ENCODE measurements at regions not wholly inside any gene's neighbourhood (a gene's known extent, or its start where the extent isn't known, plus 50 kb on each side); places are given as distances from the start of the nearest gene placed in this dataset.

- Histone ChIP-seq H3K36me3 (ENCODE audit: low read length) (no peaks in the 10 kb centered on the region), H3K9ac (ENCODE audit: low read length) (no peak overlapping the region), H4K20me1 (ENCODE audit: low read depth, low read length) (no peaks in the 10 kb centered on the region), H3K27ac (ENCODE audit: low read depth, low read length) (no peak overlapping the region), H2AFZ (ENCODE audit: low read depth, low read length, severe bottlenecking) (no peak overlapping the region), H3K9me3 (ENCODE audit: insufficient read depth, low read length) (no peaks in the 10 kb centered on the region), H3K4me3 (ENCODE audit: insufficient read depth, low read length, poor library complexity, severe bottlenecking) (no peak overlapping the region), H3K27me3 (ENCODE audit: low read length) (no peaks in the 10 kb centered on the region), H3K9me2 (replicated peaks; ENCODE audit: insufficient read depth, low read length) (no peaks in the 10 kb centered on the region), H3K79me2 (ENCODE audit: insufficient read depth, low read length) (no peaks in the 10 kb centered on the region), H3F3A (ENCODE audit: insufficient read depth) (no peaks in the 10 kb centered on the region), H3K4me2 (ENCODE audit: low read depth, low read length, poor library complexity, severe bottlenecking) (no peak overlapping the region)
- TF ChIP-seq EZH2phosphoT487 (conservative IDR thresholded peaks at IDR 0.05; ENCODE audit: low read length) = no peak
- TF ChIP-seq, protein P1, sequence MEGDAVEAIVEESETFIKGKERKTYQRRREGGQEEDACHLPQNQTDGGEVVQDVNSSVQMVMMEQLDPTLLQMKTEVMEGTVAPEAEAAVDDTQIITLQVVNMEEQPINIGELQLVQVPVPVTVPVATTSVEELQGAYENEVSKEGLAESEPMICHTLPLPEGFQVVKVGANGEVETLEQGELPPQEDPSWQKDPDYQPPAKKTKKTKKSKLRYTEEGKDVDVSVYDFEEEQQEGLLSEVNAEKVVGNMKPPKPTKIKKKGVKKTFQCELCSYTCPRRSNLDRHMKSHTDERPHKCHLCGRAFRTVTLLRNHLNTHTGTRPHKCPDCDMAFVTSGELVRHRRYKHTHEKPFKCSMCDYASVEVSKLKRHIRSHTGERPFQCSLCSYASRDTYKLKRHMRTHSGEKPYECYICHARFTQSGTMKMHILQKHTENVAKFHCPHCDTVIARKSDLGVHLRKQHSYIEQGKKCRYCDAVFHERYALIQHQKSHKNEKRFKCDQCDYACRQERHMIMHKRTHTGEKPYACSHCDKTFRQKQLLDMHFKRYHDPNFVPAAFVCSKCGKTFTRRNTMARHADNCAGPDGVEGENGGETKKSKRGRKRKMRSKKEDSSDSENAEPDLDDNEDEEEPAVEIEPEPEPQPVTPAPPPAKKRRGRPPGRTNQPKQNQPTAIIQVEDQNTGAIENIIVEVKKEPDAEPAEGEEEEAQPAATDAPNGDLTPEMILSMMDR (IDR thresholded peaks at IDR 0.05; ENCODE audit: insufficient read depth, low read length, poor library complexity, severe bottlenecking) = no peak
Observed at GRCh38 chr20:22775671-22776139, 191.3 kb upstream of the FOXA2 start.

DNA sequence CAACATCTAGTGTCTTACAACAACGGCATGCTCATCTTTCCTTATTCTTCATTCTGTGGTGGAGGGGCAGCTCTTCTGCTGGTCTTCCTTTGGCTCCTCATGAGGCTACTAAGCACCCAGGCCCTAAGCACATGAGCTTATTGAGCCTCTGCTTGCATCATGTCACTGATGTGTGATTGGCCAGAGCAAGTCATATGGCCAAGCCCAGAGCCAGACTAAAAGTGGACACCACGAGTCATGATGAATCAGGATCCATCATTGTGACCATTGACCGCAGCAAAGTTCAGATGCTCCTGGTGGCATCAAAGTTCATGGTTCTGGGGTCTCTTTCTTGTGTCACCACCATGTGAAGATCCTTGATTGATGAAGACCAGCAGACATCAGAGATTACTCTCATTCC, 192.0 kb upstream of the FOXA2 start:
- Histone ChIP-seq H4K20me1 (ENCODE audit: low read depth, low read length) (no peaks in the 10 kb centered on the region), H3K79me2 (ENCODE audit: insufficient read depth, low read length) (no peaks in the 10 kb centered on the region), H3K4me3 (ENCODE audit: insufficient read depth, low read length, poor library complexity, severe bottlenecking) (no peak overlapping the region), H3K4me2 (ENCODE audit: low read depth, low read length, poor library complexity, severe bottlenecking) (no peak overlapping the region), H3K9me3 (ENCODE audit: insufficient read depth, low read length) (no peaks in the 10 kb centered on the region), H3F3A (ENCODE audit: insufficient read depth) (no peaks in the 10 kb centered on the region), H3K9me2 (replicated peaks; ENCODE audit: insufficient read depth, low read length) (no peaks in the 10 kb centered on the region), H3K36me3 (ENCODE audit: low read length) (no peaks in the 10 kb centered on the region), H3K27ac (ENCODE audit: low read depth, low read length) (no peak overlapping the region), H3K27me3 (ENCODE audit: low read length) (no peaks in the 10 kb centered on the region), H2AFZ (ENCODE audit: low read depth, low read length, severe bottlenecking) (no peak overlapping the region), H3K9ac (ENCODE audit: low read length) (no peak overlapping the region)
- no peak for TF ChIP-seq EZH2phosphoT487 (conservative IDR thresholded peaks at IDR 0.05; ENCODE audit: low read length)
- TF ChIP-seq, protein P1 (IDR thresholded peaks at IDR 0.05; ENCODE audit: insufficient read depth, low read length, poor library complexity, severe bottlenecking) = no peak

- no peaks in the 10 kb centered on the region for H3K9me3 ChIP-seq (ENCODE audit: insufficient read depth, low read length)
- H3K9me2 ChIP-seq (replicated peaks; ENCODE audit: insufficient read depth, low read length) = no peaks in the 10 kb centered on the region
- H3F3A ChIP-seq (ENCODE audit: insufficient read depth) = no peaks in the 10 kb centered on the region
- H3K36me3 ChIP-seq (ENCODE audit: low read length) = no peaks in the 10 kb centered on the region
- H3K27ac ChIP-seq (ENCODE audit: low read depth, low read length) = no peak overlapping the region
- no peak for TF ChIP-seq EZH2phosphoT487 (conservative IDR thresholded peaks at IDR 0.05; ENCODE audit: low read length)
- TF ChIP-seq, protein P1 (IDR thresholded peaks at IDR 0.05; ENCODE audit: insufficient read depth, low read length, poor library complexity, severe bottlenecking) = no peak
- no peaks in the 10 kb centered on the region for H3K27me3 ChIP-seq (ENCODE audit: low read length)
- no peak overlapping the region for H2AFZ ChIP-seq (ENCODE audit: low read depth, low read length, severe bottlenecking)
- H3K4me3 ChIP-seq (ENCODE audit: insufficient read depth, low read length, poor library complexity, severe bottlenecking) = no peak overlapping the region
- no peaks in the 10 kb centered on the region for H4K20me1 ChIP-seq (ENCODE audit: low read depth, low read length)
- H3K4me2 ChIP-seq (ENCODE audit: low read depth, low read length, poor library complexity, severe bottlenecking) = no peak overlapping the region
- H3K9ac ChIP-seq (ENCODE audit: low read length) = no peak overlapping the region
- H3K79me2 ChIP-seq (ENCODE audit: insufficient read depth, low read length) = no peaks in the 10 kb centered on the region
Observed at GRCh38 chr20:22779878-22780277, 195.5 kb upstream of the FOXA2 start.

Measured in SU-DHL-6 (cell line).